ENCODE measurements at regions not wholly inside any gene's neighbourhood (a gene's known extent, or its start where the extent isn't known, plus 50 kb on each side); places are given as distances from the start of the nearest gene placed in this dataset.
"Not testable (repeated sequence)": the region's sequence is repeated elsewhere in the genome, so short reads cannot be mapped to it uniquely, and the experiment has no call there.

- ATAC-seq: no peak
- TF ChIP-seq OSR1 (CRISPR knock-in tag; IDR thresholded peaks at IDR 0.05) (no peak), ZFP30 (CRISPR knock-in tag; IDR thresholded peaks at IDR 0.05) (no peak), ZNF8 (CRISPR knock-in tag; IDR thresholded peaks at IDR 0.05) (no peak), ZNF565 (CRISPR knock-in tag; conservative IDR thresholded peaks at IDR 0.05; ENCODE audit: low read depth) (no peak), ARNTL (CRISPR knock-in tag; IDR thresholded peaks at IDR 0.05; ENCODE audit: borderline replicate concordance, low read depth) (no peak), GLIS3 (CRISPR knock-in tag; IDR thresholded peaks at IDR 0.05) (no peak), PATZ1 (CRISPR knock-in tag; IDR thresholded peaks at IDR 0.05; ENCODE audit: borderline replicate concordance) (no peak), POU6F1 (CRISPR knock-in tag; IDR thresholded peaks at IDR 0.05; ENCODE audit: borderline replicate concordance, low read depth) (no peak)
Observed at GRCh38 chr5:12133520-12133919, 229.3 kb upstream of the CTNND2 start.

GRCh38 chr5:12131020-12131419 is 226.8 kb upstream of the CTNND2 start:
- not testable (repeated sequence) for ATAC-seq

- TF ChIP-seq PATZ1 (CRISPR knock-in tag; IDR thresholded peaks at IDR 0.05; ENCODE audit: borderline replicate concordance) (no peak), ZNF8 (CRISPR knock-in tag; IDR thresholded peaks at IDR 0.05) (no peak)
- ATAC-seq: no peak
Observed at GRCh38 chr5:12125895-12126294, 221.6 kb upstream of the CTNND2 start.

GRCh38 chr5:12119657-12120056 is 215.4 kb upstream of the CTNND2 start:
- TF ChIP-seq ESRRG (CRISPR knock-in tag; IDR thresholded peaks at IDR 0.05) (no peak), TSHZ2 (CRISPR knock-in tag; IDR thresholded peaks at IDR 0.05) (no peak), ZC3H10 (CRISPR knock-in tag; IDR thresholded peaks at IDR 0.05) (no peak), POU6F1 (CRISPR knock-in tag; IDR thresholded peaks at IDR 0.05; ENCODE audit: borderline replicate concordance, low read depth) (no peak), SNAI2 (CRISPR knock-in tag; IDR thresholded peaks at IDR 0.05) (no peak), ZFP3 (CRISPR knock-in tag; IDR thresholded peaks at IDR 0.05) (no peak), CSRNP3 (CRISPR knock-in tag; IDR thresholded peaks at IDR 0.05) (no peak), CSDC2 (CRISPR knock-in tag; IDR thresholded peaks at IDR 0.05) (no peak), TCF4 (CRISPR knock-in tag; IDR thresholded peaks at IDR 0.05; ENCODE audit: borderline replicate concordance) (no peak), ARNTL (CRISPR knock-in tag; IDR thresholded peaks at IDR 0.05; ENCODE audit: borderline replicate concordance, low read depth) (no peak), ZNF565 (CRISPR knock-in tag; conservative IDR thresholded peaks at IDR 0.05; ENCODE audit: low read depth) (no peak), OSR1 (CRISPR knock-in tag; IDR thresholded peaks at IDR 0.05) (no peak), CREB5 (CRISPR knock-in tag; IDR thresholded peaks at IDR 0.05; ENCODE audit: low read depth) (no peak), PATZ1 (CRISPR knock-in tag; IDR thresholded peaks at IDR 0.05; ENCODE audit: borderline replicate concordance) (no peak), GLIS3 (CRISPR knock-in tag; IDR thresholded peaks at IDR 0.05) (no peak), PPARA (CRISPR knock-in tag; IDR thresholded peaks at IDR 0.05; ENCODE audit: borderline replicate concordance) (no peak), TOX (CRISPR knock-in tag; IDR thresholded peaks at IDR 0.05; ENCODE audit: borderline replicate concordance) (no peak)
- no peak for ATAC-seq

Measured in SK-N-SH treated with all-trans-retinoic acid at 6 μM for 48 hours (cell line).